IPS-NIHi7 (cell line): ENCODE measurements at regions not wholly inside any gene's neighbourhood (a gene's known extent, or its start where the extent isn't known, plus 50 kb on each side); places are given as distances from the start of the nearest gene placed in this dataset.
A peak's percentile ranks its signal among the peaks of the same experiment; 100 is the strongest.

ENCODE experiments used
- DNase-seq: peaks from one replicate; pipeline ENCODE4 v3.0.0; 2012; ENCODE audit warnings: mixed read lengths; ENCODE audit errors: extremely low spot score

- DNase-seq: no peak
Measured at GRCh38 chr18:23387265-23387664, 65.8 kb upstream of the RIOK3 start.

- no peak for DNase-seq
Measured at GRCh38 chr18:23388357-23388756, 64.7 kb upstream of the RIOK3 start.

DNA sequence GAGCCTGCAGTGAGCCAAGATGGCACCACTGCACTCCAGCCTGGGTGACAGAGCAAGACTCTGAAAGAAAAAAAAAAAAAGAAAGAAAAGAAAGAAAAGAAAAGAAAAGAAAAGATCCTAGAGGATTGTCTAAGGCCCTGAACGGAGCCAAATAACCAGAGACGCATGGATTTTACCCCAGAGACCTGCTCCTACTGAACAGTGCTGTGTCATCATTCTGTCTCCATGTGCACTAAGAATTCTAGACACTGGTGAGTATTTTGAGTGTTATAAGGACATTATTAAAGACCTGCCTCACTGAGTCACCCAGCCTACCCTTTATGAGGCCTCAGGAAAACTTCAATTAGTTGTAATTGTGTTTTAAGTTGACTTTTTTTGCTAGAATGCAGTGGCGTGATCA is 61.9 kb upstream of the RIOK3 start:
- no peak for DNase-seq

DNA sequence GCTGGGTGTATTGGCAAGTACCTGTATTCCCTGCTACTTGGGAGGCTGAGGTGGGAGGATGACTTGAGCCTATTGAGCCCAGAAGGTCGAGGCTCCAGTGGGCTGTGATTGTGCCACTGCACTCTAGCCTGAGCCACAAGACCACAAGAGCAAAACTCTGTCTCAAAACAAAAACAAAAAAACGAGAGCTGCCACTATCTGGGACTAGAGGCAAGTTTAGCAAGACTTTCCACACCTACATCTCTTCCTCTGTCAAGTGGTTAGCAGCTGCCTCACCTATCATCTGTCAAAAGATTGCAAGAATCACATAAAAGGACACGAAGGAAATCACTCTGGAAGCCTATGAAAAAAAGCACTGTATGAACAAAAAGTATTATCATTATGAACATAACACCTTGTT is 55.2 kb upstream of the RIOK3 start:
- DNase-seq: no peak

GRCh38 chr18:23398401-23398800 is 54.7 kb upstream of the RIOK3 start:
- no peak for DNase-seq

DNA sequence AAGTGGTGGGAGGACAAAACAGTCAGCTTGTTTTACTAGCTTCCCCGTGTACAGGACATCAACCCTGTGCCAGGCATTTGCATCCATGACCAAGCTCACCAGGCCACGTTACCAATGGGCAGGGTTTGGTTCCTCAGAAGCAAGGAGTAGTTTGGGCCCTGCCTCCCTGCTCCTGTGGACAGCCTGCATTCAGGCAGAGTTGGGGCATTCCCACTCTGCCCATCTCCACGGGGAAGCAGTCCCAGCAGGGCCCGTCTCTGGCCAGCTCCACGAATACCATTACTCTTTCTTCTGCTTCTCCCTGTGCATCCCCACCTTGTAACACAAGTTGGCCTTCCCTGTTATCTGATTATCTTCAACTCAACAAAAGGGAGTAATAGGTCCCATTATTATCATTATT is 54.0 kb upstream of the RIOK3 start:
- no peak for DNase-seq

DNA sequence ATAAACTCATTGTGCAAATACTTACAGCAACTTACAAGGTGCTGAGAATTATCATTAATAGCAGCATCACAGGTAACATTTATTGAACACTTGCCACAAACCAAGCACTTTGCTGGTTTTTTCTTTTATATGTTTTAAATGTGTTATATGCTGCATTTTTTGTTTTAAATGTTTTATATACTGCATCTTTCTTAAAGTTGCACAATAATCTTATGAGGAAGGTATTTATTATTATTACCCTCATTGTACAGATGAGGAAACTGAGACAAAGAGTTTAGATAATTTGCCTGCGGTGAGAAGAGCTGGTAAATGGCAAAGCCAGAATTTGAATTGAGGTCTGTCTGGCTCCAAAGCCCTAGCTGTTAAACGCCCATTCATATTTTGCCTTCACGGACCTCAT is 52.2 kb upstream of the RIOK3 start:
- no peak for DNase-seq

DNA sequence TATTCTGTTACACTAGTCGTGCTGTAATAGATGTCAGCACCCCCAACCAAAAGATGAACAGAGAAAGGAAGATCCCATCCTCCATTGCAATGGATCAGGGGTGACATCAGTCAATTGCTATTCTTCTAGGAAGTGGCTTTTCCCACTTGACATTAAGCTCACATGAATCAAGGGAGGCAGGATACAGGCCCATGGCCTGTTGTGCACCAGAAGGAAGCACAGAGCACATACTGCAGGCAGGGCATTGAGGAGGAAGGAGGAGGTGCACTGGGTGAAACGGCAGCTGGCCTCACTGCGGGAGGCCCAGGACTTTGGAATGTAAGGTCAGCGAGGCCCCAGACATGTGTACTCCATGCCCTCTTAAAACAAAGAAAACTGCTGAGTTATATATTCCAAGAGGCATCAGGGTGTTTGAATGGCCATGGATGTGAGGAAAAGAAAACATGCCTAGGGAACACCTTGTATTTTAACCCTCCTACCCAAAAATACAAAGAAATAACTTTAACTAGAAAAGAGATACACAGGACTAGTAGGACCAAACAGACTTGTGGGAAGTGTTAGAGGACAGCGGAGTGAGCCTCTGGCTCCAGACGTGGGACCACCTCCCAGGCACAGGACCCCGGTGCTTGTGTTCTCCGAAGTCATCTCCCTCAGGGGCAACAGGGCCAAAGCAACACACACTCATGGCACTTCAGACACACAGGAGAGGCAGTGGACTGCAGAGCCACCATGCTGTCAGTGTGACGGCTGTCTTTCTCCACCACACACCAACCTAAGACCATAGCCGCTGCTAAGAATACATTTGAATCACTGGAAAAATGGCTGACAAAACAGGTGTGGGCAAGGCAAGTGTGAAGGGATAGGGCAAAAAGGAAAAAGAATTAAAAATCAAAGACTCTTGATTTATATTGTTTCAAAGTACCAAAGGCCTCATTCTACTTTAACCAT is 51.4 kb upstream of the RIOK3 start:
- DNase-seq: peak; percentile 67
